ENCODE measurements at regions not wholly inside any gene's neighbourhood (a gene's known extent, or its start where the extent isn't known, plus 50 kb on each side); places are given as distances from the start of the nearest gene placed in this dataset.

GRCh38 chr10:83312570-83312969 lies 826.7 kb upstream of the GHITM start:
- Mint-ChIP-seq H3K36me3 (ENCODE audit: low read depth) (no peaks in the 10 kb centered on the region), H3K9me3 (peaks cover 8% of the 10 kb centered on the region), H3K4me3 (no peak overlapping the region)

GRCh38 chr10:83332690-83333089 lies 806.6 kb upstream of the GHITM start:
- no peak overlapping the region for H3K27ac Mint-ChIP-seq
- H3K9me3 Mint-ChIP-seq, result peaks cover 13% of the 10 kb centered on the region
- no peaks in the 10 kb centered on the region for H3K36me3 Mint-ChIP-seq (ENCODE audit: low read depth)
- no peaks in the 10 kb centered on the region for H3K27me3 Mint-ChIP-seq
- H3K4me1 Mint-ChIP-seq (ENCODE audit: low read depth), result no peaks in the 10 kb centered on the region
- no peak overlapping the region for H3K4me3 Mint-ChIP-seq
- no peak for DNase-seq

More at GRCh38 chr10:83312570-83312969, 826.7 kb upstream of the GHITM start:
- no peak for DNase-seq
- Mint-ChIP-seq H3K4me1 (ENCODE audit: low read depth) (no peaks in the 10 kb centered on the region), H3K27ac (no peak overlapping the region), H3K27me3 (no peaks in the 10 kb centered on the region)

- no peak overlapping the region for H3K27ac Mint-ChIP-seq
- no peaks in the 10 kb centered on the region for H3K27me3 Mint-ChIP-seq
- H3K9me3 Mint-ChIP-seq, result peaks cover 13% of the 10 kb centered on the region
- no peaks in the 10 kb centered on the region for H3K36me3 Mint-ChIP-seq (ENCODE audit: low read depth)
- no peaks in the 10 kb centered on the region for H3K4me1 Mint-ChIP-seq (ENCODE audit: low read depth)
- no peak overlapping the region for H3K4me3 Mint-ChIP-seq
- DNase-seq, result no peak
Measured at GRCh38 chr10:83333566-83333965, 805.7 kb upstream of the GHITM start.

GRCh38 chr10:83343676-83344075 lies 795.6 kb upstream of the GHITM start:
- Mint-ChIP-seq H3K9me3 (peaks cover 20% of the 10 kb centered on the region), H3K27ac (no peak overlapping the region), H3K4me3 (no peak overlapping the region), H3K27me3 (no peaks in the 10 kb centered on the region), H3K4me1 (ENCODE audit: low read depth) (no peaks in the 10 kb centered on the region), H3K36me3 (ENCODE audit: low read depth) (no peaks in the 10 kb centered on the region)
- DNase-seq, result no peak

- Mint-ChIP-seq H3K27me3 (no peaks in the 10 kb centered on the region), H3K4me1 (ENCODE audit: low read depth) (no peaks in the 10 kb centered on the region), H3K27ac (no peak overlapping the region), H3K4me3 (no peak overlapping the region), H3K36me3 (ENCODE audit: low read depth) (no peaks in the 10 kb centered on the region), H3K9me3 (peaks cover 14% of the 10 kb centered on the region)
- DNase-seq, result no peak
Measured at GRCh38 chr10:83346266-83346910, 792.9 kb upstream of the GHITM start.

GRCh38 chr10:83352588-83352987 lies 786.7 kb upstream of the GHITM start:
- Mint-ChIP-seq H3K4me3 (no peak overlapping the region), H3K27me3 (no peaks in the 10 kb centered on the region), H3K36me3 (ENCODE audit: low read depth) (no peaks in the 10 kb centered on the region), H3K4me1 (ENCODE audit: low read depth) (no peaks in the 10 kb centered on the region), H3K9me3 (peaks cover 19% of the 10 kb centered on the region), H3K27ac (no peak overlapping the region)
- no peak for DNase-seq

GRCh38 chr10:83354456-83354855 lies 784.9 kb upstream of the GHITM start:
- Mint-ChIP-seq H3K36me3 (ENCODE audit: low read depth) (no peaks in the 10 kb centered on the region), H3K27ac (no peak overlapping the region), H3K27me3 (no peaks in the 10 kb centered on the region), H3K4me1 (ENCODE audit: low read depth) (no peaks in the 10 kb centered on the region), H3K9me3 (peaks cover 16% of the 10 kb centered on the region), H3K4me3 (no peak overlapping the region)
- no peak for DNase-seq

GRCh38 chr10:83357004-83357403 lies 782.3 kb upstream of the GHITM start:
- H3K9me3 Mint-ChIP-seq, result peaks cover 16% of the 10 kb centered on the region
- no peak overlapping the region for H3K4me3 Mint-ChIP-seq
- H3K36me3 Mint-ChIP-seq (ENCODE audit: low read depth), result no peaks in the 10 kb centered on the region
- H3K27ac Mint-ChIP-seq, result no peak overlapping the region
- H3K4me1 Mint-ChIP-seq (ENCODE audit: low read depth), result no peaks in the 10 kb centered on the region
- no peaks in the 10 kb centered on the region for H3K27me3 Mint-ChIP-seq
- DNase-seq, result no peak

GRCh38 chr10:83357627-83358026 lies 781.7 kb upstream of the GHITM start:
- H3K4me3 Mint-ChIP-seq, result no peak overlapping the region
- peaks cover 16% of the 10 kb centered on the region for H3K9me3 Mint-ChIP-seq
- H3K4me1 Mint-ChIP-seq (ENCODE audit: low read depth), result no peaks in the 10 kb centered on the region
- no peak for DNase-seq
- no peaks in the 10 kb centered on the region for H3K36me3 Mint-ChIP-seq (ENCODE audit: low read depth)
- H3K27me3 Mint-ChIP-seq, result no peaks in the 10 kb centered on the region
- no peak overlapping the region for H3K27ac Mint-ChIP-seq

GRCh38 chr10:83367036-83367435 lies 772.3 kb upstream of the GHITM start:
- Mint-ChIP-seq H3K9me3 (peaks cover 18% of the 10 kb centered on the region), H3K27ac (no peak overlapping the region), H3K36me3 (ENCODE audit: low read depth) (no peaks in the 10 kb centered on the region), H3K4me3 (no peak overlapping the region), H3K27me3 (no peaks in the 10 kb centered on the region), H3K4me1 (ENCODE audit: low read depth) (no peaks in the 10 kb centered on the region)
- DNase-seq, result no peak

- H3K27me3 Mint-ChIP-seq, result no peaks in the 10 kb centered on the region
- no peak for DNase-seq
- no peak overlapping the region for H3K4me3 Mint-ChIP-seq
- H3K36me3 Mint-ChIP-seq (ENCODE audit: low read depth), result no peaks in the 10 kb centered on the region
- peaks cover 13% of the 10 kb centered on the region for H3K9me3 Mint-ChIP-seq
- H3K4me1 Mint-ChIP-seq (ENCODE audit: low read depth), result no peaks in the 10 kb centered on the region
- no peak overlapping the region for H3K27ac Mint-ChIP-seq
Measured at GRCh38 chr10:83371696-83372490, 767.4 kb upstream of the GHITM start.

- no peaks in the 10 kb centered on the region for H3K36me3 Mint-ChIP-seq (ENCODE audit: low read depth)
- H3K27ac Mint-ChIP-seq, result no peak overlapping the region
- peaks cover 18% of the 10 kb centered on the region for H3K9me3 Mint-ChIP-seq
- H3K4me3 Mint-ChIP-seq, result no peak overlapping the region
- H3K27me3 Mint-ChIP-seq, result no peaks in the 10 kb centered on the region
- H3K4me1 Mint-ChIP-seq (ENCODE audit: low read depth), result no peaks in the 10 kb centered on the region
- no peak for DNase-seq
Measured at GRCh38 chr10:83372646-83373045, 766.7 kb upstream of the GHITM start.

GRCh38 chr10:83373671-83374070 lies 765.6 kb upstream of the GHITM start:
- Mint-ChIP-seq H3K27me3 (no peaks in the 10 kb centered on the region), H3K9me3 (peaks cover 18% of the 10 kb centered on the region), H3K36me3 (ENCODE audit: low read depth) (no peaks in the 10 kb centered on the region), H3K27ac (no peak overlapping the region), H3K4me1 (ENCODE audit: low read depth) (no peaks in the 10 kb centered on the region), H3K4me3 (no peak overlapping the region)
- no peak for DNase-seq

GRCh38 chr10:83374741-83375140 lies 764.6 kb upstream of the GHITM start:
- no peaks in the 10 kb centered on the region for H3K4me1 Mint-ChIP-seq (ENCODE audit: low read depth)
- H3K27ac Mint-ChIP-seq, result no peak overlapping the region
- peaks cover 18% of the 10 kb centered on the region for H3K9me3 Mint-ChIP-seq
- DNase-seq, result no peak
- H3K36me3 Mint-ChIP-seq (ENCODE audit: low read depth), result no peaks in the 10 kb centered on the region
- H3K27me3 Mint-ChIP-seq, result no peaks in the 10 kb centered on the region
- no peak overlapping the region for H3K4me3 Mint-ChIP-seq

GRCh38 chr10:83375274-83375673 lies 764.0 kb upstream of the GHITM start:
- Mint-ChIP-seq H3K27ac (no peak overlapping the region), H3K4me3 (no peak overlapping the region), H3K4me1 (ENCODE audit: low read depth) (no peaks in the 10 kb centered on the region), H3K36me3 (ENCODE audit: low read depth) (no peaks in the 10 kb centered on the region), H3K9me3 (peaks cover 21% of the 10 kb centered on the region), H3K27me3 (no peaks in the 10 kb centered on the region)
- DNase-seq, result no peak

All from activated T-cell treated with anti-CD3 and anti-CD28 coated beads, Interleukin-2, amount 50 U/mL, for 24 hours (primary cell).